LNCaP clone FGC (cell line): ENCODE measurements at regions not wholly inside any gene's neighbourhood (a gene's known extent, or its start where the extent isn't known, plus 50 kb on each side); places are given as distances from the start of the nearest gene placed in this dataset.

Experiments
- DNase-seq: peaks from one replicate; pipeline ENCODE4 v3.0.0-alpha.2; 2011; ENCODE audit warnings: low read depth
- H3K4me3 ChIP-seq: 2 replicates; pipeline ENCODE4 v1.5.1; 2011; ENCODE audit warnings: mild to moderate bottlenecking, low read depth, low read length, control low read depth
- TF ChIP-seq, protein P1 (sequence below): IDR thresholded peaks from 2 replicates; pipeline ENCODE4 v1.5.1; 2012; ENCODE audit warnings: mild to moderate bottlenecking; ENCODE audit not compliant: control insufficient read depth, insufficient read depth; ENCODE audit errors: extremely low read depth

GRCh38 chr18:45553723-45554388 lies 61.4 kb upstream of the SLC14A2 start:
- no peak overlapping the region for H3K4me3 ChIP-seq
- DNase-seq = no peak
- TF ChIP-seq, protein P1, sequence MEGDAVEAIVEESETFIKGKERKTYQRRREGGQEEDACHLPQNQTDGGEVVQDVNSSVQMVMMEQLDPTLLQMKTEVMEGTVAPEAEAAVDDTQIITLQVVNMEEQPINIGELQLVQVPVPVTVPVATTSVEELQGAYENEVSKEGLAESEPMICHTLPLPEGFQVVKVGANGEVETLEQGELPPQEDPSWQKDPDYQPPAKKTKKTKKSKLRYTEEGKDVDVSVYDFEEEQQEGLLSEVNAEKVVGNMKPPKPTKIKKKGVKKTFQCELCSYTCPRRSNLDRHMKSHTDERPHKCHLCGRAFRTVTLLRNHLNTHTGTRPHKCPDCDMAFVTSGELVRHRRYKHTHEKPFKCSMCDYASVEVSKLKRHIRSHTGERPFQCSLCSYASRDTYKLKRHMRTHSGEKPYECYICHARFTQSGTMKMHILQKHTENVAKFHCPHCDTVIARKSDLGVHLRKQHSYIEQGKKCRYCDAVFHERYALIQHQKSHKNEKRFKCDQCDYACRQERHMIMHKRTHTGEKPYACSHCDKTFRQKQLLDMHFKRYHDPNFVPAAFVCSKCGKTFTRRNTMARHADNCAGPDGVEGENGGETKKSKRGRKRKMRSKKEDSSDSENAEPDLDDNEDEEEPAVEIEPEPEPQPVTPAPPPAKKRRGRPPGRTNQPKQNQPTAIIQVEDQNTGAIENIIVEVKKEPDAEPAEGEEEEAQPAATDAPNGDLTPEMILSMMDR = no peak

GRCh38 chr18:45554389-45554737 lies 60.9 kb upstream of the SLC14A2 start:
- TF ChIP-seq, protein P1 = no peak
- no peak for DNase-seq
- no peak overlapping the region for H3K4me3 ChIP-seq

GRCh38 chr18:45556222-45556621 lies 59.1 kb upstream of the SLC14A2 start:
- TF ChIP-seq, protein P1 = no peak
- no peak overlapping the region for H3K4me3 ChIP-seq
- DNase-seq = no peak

DNA sequence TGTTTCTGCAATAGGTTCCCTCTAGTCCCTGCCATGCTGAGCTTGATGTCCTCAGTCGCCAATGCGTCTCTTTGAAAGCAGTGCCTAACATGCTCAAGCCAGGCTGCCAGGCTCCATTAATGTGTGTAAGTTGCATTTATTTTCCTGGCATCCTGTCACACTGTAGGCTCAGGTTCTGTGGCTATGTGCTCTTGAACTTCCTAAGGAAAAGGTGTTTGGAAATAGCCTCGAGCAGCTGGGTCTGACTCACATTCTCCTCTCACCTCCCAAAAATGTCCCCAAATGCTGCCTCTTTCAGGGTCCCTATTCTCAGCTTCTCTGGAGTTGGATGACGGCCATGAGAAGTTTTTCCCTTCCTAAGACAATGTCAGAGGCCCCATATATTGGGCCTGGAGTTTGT lies 58.0 kb upstream of the SLC14A2 start:
- TF ChIP-seq, protein P1 = no peak
- no peak overlapping the region for H3K4me3 ChIP-seq
- no peak for DNase-seq

DNA sequence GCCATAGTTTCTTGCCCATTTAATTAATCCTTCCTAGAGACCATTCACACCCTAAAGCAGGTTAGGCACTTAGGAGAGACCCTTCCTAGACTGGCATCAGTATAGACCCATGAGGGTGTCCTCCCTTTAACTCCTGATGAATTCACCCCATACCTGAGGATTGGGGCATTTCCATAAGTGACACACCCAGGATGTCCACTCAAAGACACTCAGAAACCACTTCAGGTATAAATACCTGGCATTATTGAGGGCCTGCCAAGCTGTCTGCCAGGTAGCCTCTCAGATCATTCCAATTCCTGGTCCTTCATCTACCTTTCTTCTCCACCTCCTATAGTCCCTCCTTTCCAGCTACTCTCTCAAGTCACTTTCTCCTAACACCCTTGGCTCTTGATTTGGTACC lies 57.5 kb upstream of the SLC14A2 start:
- DNase-seq = no peak
- H3K4me3 ChIP-seq = no peak overlapping the region
- TF ChIP-seq, protein P1 = no peak

DNA sequence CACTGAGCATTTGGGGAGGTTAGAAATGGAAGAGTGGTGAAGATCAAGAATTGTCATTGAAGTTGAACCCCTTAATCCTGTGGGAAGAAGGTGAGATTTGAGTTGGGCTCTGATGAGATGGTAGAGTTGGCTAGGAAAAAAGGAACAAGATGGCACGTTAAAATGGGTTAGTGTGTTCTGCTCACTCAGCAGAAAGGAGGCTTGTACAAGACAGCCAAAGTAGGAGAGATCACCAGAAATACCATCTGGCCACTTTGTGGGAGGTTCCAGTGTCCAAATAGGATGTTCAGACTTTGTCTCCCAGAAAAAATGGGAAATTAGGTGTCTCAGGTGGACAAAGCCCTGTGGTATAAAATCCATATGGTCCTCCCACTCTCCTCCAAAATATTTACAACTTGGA lies 56.0 kb upstream of the SLC14A2 start:
- TF ChIP-seq, protein P1 = no peak
- H3K4me3 ChIP-seq = no peak overlapping the region
- DNase-seq = no peak

GRCh38 chr18:45560870-45561269 lies 54.4 kb upstream of the SLC14A2 start:
- H3K4me3 ChIP-seq = no peak overlapping the region
- TF ChIP-seq, protein P1 = no peak
- no peak for DNase-seq
